Kidney (tissue), 13 donors: ENCODE measurements at regions not wholly inside any gene's neighbourhood (a gene's known extent, or its start where the extent isn't known, plus 50 kb on each side); places are given as distances from the start of the nearest gene placed in this dataset.

Experiments
- DNase-seq, 5 donors: peaks; one replicate each; pipeline ENCODE4 v3.0.0-alpha.2; 2013 to 2020
- FAIRE-seq: peaks from 2 replicates; lab custom pipeline; 2012; peaks lifted over from hg19 to GRCh38; lab: Jason Lieb, UNC
- H3K27ac ChIP-seq, 2 donors: one replicate each; pipeline ENCODE4 v1.7.0; 2013; ENCODE audit warnings: low read depth in 2 of 2, low read length in 2 of 2, inconsistent platforms in 1 of 2
- H3K27me3 ChIP-seq: one replicate; pipeline ENCODE4 v1.7.1; 2013; ENCODE audit warnings: low read length, inconsistent platforms; ENCODE audit not compliant: control insufficient read depth, insufficient read depth
- H3K36me3 ChIP-seq, 3 donors: one replicate each; pipeline versions ENCODE4 v1.7.0 to v1.7.1; 2013; ENCODE audit warnings: low read length in 3 of 3, control low read depth in 1 of 3, inconsistent platforms in 1 of 3; ENCODE audit not compliant: insufficient read depth in 3 of 3, control insufficient read depth in 2 of 3
- H3K4me1 ChIP-seq, 3 donors: one replicate each; pipeline versions ENCODE4 v1.7.0 to v1.7.1; 2013; ENCODE audit warnings: low read length in 3 of 3, inconsistent platforms in 1 of 3, low read depth in 1 of 3; ENCODE audit not compliant: control insufficient read depth in 2 of 3, insufficient read depth in 2 of 3
- H3K4me3 ChIP-seq, 3 donors: one replicate each; pipeline versions ENCODE4 v1.7.0 to v1.8.1; 2013; ENCODE audit warnings: low read length in 3 of 3, control low read depth in 1 of 3, inconsistent platforms in 1 of 3
- H3K9ac ChIP-seq, 3 donors: one replicate each; pipeline versions ENCODE4 v1.7.0 to v1.7.1; 2013; ENCODE audit warnings: low read length in 3 of 3, control low read depth in 1 of 3, inconsistent platforms in 1 of 3
- H3K9me3 ChIP-seq, 3 donors: one replicate each; pipeline versions ENCODE4 v1.7.0 to v1.7.1; 2013; ENCODE audit warnings: low read length in 3 of 3, control low read depth in 1 of 3, inconsistent platforms in 1 of 3; ENCODE audit not compliant: control insufficient read depth in 2 of 3, insufficient read depth in 1 of 3
- CTCF ChIP-seq: IDR thresholded peaks from 3 replicates; pipeline ENCODE4 v1.5.1; 2012; ENCODE audit warnings: mild to moderate bottlenecking, moderate library complexity, borderline replicate concordance; ENCODE audit not compliant: insufficient read depth; ENCODE audit errors: extremely low read depth
- intact Hi-C: fragments of 100-400 bp; cut with DNase I; formaldehyde crosslinking; loops from one replicate; pipeline ENCODE4 v1.11.1; 2022
- donor health status: control.
- donor health status: control.
- donor health status: control.
- donor health status: control.
- donor health status: control.
- donor health status: DM: yes; HTN: yes; CAD: no.
- donor health status: Normal renal cell carcinoma (clear cell type).

GRCh38 chr13:63983366-63983765 is 2567.7 kb upstream of the PCDH20 start:
- Histone ChIP-seq H3K4me3 (no peak overlapping the region), H3K27me3 (no peaks in the 10 kb centered on the region), H3K36me3 (no peaks in the 10 kb centered on the region), H3K9ac (no peak overlapping the region), H3K9me3 (no peaks in the 10 kb centered on the region), H3K4me1 (no peaks in the 10 kb centered on the region), H3K27ac (no peak overlapping the region)
- no peak for FAIRE-seq
- no peak for TF ChIP-seq CTCF
- intact Hi-C loops: no loop called here
- DNase-seq: no peak

GRCh38 chr13:63979951-63980350 is 2564.3 kb upstream of the PCDH20 start:
- FAIRE-seq: no peak
- Histone ChIP-seq H3K36me3 (no peaks in the 10 kb centered on the region), H3K4me1 (no peaks in the 10 kb centered on the region), H3K9ac (no peak overlapping the region), H3K4me3 (no peak overlapping the region), H3K9me3 (no peaks in the 10 kb centered on the region), H3K27ac (no peak overlapping the region), H3K27me3 (no peaks in the 10 kb centered on the region)
- no peak for DNase-seq
- TF ChIP-seq CTCF: no peak
- intact Hi-C loops: no loop called here

GRCh38 chr13:63972328-63972727 is 2556.7 kb upstream of the PCDH20 start:
- Histone ChIP-seq H3K27me3 (no peaks in the 10 kb centered on the region), H3K9ac (no peak overlapping the region), H3K9me3 (no peaks in the 10 kb centered on the region), H3K4me1 (no peaks in the 10 kb centered on the region), H3K36me3 (no peaks in the 10 kb centered on the region), H3K4me3 (no peak overlapping the region), H3K27ac (no peak overlapping the region)
- DNase-seq (no peak), FAIRE-seq (no peak)
- intact Hi-C loops: no loop called here
- no peak for TF ChIP-seq CTCF

- Histone ChIP-seq H3K36me3 (no peaks in the 10 kb centered on the region), H3K4me3 (no peak overlapping the region), H3K4me1 (no peaks in the 10 kb centered on the region), H3K27ac (no peak overlapping the region), H3K9ac (no peak overlapping the region), H3K27me3 (no peaks in the 10 kb centered on the region), H3K9me3 (peaks cover 0 to 2% (median 0%) of the 10 kb centered on the region in 3 donors)
- no peak for DNase-seq
- no peak for TF ChIP-seq CTCF
- FAIRE-seq: no peak
- intact Hi-C loops: no loop called here
These were observed 2539.0 kb upstream of the PCDH20 start for GRCh38 chr13:63954683-63955082.
